CD4-positive, alpha-beta T cell treated with Interleukin-15 for 4 hours (primary cell): ENCODE measurements at regions not wholly inside any gene's neighbourhood (a gene's known extent, or its start where the extent isn't known, plus 50 kb on each side); places are given as distances from the start of the nearest gene placed in this dataset.

Experiments
- DNase-seq: peaks from one replicate; pipeline ENCODE4 v3.0.0-alpha.2; 2020; ENCODE audit warnings: low spot score

DNA sequence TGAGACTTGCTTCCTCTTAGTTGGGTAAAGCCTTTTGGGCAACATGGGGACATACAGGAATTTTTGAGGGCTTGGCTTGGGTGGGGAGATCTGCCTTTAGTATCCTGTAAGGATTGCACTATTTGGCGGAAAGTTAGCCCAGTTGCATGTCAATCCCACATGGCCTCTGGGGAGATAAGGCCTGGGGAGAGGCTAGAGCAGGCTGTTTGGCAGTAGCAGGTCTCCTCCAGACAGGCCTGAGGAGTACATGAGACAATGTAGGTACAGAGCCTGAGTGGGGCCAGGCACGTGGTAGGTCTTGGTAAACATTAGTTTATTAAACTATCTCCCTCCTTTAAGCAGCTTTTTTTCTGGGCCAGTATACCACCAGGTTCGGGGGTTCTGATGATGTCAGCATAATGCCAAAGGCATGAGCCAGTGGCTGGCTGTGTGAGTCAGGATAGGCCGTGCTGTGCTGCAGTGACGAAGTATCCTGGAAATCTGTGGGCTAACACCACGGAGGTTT is 147.9 kb downstream of the VEGFA start:
- no peak for DNase-seq

DNA sequence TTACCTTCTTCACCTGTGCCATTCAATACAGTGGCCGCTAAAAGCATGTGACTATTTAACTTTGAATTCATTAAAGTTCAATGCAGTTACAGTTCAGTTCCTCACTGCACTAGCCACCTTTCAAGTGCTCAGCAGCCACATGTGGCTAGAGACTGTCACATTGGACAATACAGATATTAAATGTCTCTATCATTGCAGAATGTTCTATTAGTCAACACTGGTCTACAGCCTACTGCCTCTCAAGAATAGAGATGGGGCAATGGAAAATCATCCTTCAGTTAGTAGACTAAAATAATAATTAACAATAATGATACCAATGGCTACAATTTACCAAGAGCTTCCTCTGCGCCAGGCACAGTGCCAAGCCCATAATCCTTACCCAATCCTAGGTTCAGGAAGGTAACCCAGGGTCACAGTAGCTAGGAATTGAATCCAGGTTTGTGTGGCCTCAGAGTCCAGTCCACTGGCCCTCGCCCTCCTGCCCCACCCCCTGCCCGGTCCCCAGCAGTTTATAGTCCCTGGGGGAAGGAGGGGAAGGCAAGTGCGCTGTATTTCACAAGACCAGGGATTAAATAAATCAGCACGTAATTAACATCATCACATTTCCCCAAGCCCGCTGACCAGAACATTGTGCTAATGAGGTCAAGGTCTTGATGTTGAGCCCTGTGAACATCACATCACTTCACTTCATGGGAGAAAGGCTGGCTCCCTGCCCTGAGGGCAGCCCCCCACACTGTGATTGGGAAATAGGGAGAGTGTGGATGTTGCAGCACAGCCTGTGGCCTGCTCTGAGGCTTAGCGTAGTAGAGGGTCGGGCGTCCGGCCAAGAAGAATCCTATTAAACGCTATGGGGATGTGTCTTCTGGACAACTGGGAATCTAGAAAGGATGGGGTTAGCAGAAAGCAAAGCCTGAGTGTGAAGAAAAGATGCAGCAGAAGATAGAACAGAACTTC is 147.2 kb downstream of the VEGFA start:
- DNase-seq, result no peak

DNA sequence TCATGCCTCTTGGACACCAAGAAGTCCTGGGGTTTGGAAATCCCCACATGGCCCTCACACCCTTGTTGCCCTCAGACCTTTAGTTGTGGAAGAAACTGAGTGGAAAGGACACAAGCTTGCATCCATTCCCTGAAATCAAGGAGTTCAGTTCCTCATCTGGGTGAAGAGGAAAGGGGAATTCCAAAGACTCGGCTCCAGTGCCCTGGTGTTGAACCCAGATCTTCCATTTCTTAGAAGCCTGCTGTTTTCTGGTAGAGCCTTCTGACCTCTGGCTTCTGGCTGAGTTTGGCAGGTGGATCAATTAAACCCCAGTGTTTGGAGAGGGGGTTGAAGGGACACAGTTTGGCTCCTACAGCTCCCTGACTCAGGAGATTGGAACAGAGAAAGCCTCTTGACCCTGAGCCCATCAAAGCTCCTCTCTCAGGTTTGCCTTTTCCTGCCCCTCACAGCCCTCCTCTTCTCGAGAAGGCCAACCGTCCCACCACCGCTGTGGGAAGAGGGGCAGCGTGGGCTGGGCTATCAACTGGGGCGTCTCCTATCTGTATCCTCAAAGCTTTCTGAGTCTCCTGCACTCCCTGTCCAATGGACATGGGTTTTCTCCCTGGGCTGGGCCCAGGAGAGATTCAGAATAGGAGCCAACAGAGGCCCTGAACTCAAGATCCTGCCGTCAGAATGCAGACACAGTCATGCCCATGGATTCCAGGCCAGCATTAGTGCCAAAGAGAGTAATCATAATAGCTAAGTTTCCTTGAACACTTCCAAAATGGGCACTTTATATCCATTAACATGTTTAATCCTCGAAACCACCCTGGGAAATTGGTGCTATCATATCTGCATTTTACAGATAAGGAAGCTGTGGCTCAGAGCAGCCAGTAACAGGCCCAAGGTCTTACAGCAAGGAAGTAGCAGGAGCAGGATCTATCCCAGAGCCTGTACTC is 146.2 kb downstream of the VEGFA start:
- DNase-seq, result no peak

DNA sequence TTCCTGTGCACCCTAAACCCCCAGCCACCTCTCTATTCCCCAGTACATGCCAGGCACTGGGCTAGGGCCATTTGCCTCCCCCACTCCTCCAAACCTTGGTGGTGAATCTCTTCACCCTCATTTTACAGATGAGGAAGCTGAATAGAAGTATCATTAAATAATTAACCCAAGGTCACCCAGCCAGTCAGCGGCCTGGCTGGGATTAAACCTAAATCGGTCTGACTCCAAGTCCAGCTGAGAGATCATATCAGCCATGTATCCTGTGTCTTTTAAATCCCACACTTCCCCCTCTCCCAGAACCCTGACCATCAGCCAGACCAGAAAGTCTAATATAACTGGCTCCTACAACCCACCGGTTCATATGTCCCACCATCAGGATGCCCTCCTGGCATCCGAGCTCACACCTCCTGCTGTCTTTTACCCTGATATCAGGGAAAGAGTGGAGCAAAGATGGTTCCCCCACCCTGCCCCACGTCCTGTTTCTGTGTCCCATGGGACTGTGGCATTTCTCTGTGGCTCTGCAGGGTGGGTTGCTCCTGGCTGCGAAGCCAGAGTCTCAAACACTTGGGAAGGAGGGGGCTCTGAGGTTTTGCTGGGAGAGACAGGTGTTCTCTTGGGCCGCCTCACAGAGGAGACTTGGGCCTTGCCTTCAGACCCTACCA is 145.3 kb downstream of the VEGFA start:
- DNase-seq, result no peak

DNA sequence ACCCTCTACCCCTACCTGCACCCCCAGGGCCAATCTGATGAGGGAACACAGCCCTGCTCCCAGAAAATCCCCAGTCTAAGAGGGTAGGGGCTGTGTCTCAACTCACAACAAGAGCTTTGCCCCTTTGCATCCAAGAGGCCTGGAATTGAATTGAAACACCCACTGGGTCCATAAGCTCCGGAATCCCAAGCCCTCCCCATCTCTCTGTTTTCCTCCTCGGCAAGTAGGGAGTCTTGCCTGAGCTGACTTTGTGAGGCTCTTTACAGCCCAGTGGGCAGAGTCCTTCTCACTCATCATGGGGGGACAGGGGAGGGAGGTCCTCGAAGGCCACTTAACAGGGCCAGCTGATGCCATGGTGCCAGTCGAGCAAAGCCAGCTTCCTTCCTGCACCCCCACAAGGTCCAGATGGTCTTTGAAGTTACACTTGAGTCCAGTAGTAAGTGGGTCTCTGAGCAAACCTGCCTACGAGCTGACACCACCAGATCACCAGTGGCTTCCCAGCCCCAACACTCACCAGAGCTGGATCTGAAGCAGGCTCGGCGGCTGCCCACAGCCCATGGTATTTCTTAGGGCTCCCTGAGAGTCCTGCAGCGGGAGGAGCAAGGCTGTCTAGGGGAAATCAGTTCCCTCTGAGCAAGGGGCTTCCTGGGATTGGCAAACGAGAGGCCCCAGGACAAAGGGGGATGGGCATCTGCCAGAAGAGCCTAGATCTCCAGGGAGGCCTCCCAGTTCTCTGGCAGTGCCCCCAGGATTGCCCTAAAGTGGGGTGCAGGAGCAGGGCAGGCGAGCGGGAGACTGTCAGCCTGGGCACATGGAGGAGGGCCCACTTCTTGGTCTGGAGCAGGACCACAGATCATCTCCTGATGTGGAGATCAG is 144.5 kb downstream of the VEGFA start:
- DNase-seq, result no peak

DNA sequence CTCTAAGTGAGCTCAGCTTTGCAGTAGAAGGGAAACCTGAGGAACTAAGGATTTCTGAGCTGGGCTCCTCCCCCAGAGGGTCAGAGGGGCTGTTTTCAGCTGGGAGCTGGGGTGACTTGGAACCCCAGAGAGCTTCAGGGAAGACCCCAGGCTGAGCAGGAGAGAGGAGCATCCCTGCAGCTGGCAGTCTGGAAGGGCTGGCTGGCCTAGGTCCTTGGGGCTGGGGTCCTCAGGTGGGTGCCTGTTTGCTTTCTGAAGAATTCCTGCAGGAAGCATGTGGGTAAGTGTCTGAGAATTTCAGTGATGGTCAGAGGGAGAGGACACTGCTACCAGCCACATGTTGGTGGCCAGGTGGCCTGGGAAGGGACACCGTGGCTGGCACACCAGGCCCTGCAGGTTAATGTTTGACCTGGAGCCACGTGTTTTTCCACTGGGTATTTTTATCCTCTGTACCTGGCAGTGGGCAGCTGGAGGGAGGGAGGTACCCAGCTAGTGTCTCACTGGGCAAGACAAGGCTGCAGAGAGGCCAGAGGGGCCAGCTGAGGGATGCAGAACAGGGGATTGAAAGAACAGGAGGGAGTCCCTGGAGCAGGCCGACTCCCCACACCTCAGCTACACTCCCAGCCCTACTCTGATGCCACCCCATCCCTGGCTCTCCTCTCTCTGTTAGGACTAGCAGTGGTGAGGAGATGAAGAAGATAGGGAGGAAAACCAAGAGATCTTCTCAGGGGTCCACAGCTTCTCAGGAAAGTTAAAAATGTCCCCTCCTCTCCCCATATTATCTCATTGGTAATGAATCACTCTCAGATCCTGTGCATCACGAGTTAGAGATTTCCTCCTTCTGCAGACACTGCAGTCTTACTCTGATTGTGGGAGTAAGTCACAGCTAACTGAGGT is 143.6 kb downstream of the VEGFA start:
- no peak for DNase-seq

DNA sequence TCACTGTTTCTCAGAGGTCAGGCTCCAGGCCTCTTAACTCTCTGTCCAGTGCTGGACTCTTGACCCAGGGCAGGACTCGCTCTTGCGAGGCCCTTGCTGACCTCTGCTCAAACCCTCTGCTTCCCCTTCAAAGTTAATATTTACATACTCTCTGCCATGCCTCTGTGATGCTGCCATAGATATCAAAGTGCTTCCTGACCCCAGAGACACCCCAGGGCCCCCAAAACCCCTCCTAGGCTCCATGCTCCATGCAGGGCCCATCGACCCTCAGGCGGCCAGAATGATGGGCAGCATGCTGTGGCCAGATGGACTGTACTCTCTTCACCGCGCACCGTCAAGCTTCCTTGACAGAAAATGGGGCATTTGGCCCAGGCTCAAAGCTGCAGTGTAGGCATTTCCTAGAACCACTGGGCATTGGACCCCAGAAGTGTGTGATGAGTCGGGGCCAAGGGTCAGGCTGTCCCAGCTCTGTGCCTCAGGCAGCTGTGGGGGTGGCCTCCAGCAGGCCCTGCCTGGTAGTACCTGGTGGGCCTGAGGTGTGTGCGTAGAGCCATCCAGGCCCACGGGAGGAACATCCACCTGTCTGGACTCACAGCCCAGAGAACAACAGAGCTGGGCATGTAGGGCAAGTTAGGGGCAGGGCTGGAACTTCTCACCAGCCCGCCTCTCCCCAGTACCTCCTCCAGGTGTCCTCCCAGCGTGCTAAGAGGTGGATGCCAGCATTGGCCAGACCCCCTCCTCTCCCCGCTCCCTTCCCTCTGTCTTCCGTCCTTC is 142.8 kb downstream of the VEGFA start:
- no peak for DNase-seq

DNA sequence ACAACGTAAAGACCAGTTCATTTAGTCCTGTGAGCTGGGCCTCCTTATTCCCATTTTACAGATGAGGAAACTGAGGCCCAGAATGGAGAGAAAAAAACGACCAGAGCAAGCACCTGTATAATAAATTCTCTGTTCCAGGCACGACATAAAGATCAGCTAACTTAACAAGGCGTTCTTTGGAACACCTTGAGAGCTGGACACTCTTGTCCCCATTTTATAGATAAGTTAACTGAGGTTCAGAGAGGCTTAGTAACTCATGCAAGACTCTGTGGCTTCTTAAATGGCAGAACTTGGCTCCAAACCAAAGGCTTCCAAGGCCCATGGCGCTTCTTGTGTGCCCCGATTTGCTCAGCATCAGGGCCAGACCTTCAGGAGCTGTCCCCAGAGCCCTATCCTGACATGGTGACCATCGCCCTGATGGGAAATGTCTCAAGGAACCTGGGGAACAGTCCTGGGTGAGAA is 142.1 kb downstream of the VEGFA start:
- DNase-seq, result no peak

DNA sequence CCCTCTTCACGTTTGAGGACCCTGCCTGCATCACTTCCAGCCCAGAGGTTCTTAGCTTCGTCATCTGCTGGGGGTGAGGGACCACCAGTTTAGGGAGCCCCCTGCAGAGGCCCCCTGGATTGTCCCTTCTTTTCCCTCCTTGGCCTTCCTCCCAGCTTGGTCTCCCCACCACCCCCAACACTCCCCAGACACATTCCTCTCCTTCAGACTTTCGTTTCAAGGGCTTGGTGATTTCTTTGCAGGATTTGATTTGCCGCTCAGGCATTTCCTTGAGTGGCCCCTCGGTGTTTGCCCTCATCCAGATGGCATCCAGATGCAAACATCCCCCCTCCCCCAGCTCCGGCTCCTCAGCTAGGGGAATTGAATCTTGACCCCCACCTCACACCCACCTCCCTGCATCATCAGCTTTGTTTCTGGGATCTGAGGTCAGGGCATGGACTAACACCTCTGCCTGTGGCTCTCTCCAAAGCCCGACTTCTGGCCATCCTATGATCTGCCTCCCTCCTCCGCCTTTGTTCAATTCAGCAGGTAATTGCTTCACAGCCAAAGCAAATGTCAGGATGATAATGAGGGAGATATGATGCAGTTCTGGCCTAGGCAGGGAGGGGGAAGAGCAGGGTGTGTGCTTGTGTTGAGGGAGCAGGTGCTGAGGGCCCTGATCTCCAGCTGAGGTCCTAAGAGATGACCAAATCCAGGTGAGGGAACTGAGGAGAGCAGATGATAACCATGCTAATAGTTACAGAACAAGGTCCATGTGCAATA is 141.5 kb downstream of the VEGFA start:
- no peak for DNase-seq

DNA sequence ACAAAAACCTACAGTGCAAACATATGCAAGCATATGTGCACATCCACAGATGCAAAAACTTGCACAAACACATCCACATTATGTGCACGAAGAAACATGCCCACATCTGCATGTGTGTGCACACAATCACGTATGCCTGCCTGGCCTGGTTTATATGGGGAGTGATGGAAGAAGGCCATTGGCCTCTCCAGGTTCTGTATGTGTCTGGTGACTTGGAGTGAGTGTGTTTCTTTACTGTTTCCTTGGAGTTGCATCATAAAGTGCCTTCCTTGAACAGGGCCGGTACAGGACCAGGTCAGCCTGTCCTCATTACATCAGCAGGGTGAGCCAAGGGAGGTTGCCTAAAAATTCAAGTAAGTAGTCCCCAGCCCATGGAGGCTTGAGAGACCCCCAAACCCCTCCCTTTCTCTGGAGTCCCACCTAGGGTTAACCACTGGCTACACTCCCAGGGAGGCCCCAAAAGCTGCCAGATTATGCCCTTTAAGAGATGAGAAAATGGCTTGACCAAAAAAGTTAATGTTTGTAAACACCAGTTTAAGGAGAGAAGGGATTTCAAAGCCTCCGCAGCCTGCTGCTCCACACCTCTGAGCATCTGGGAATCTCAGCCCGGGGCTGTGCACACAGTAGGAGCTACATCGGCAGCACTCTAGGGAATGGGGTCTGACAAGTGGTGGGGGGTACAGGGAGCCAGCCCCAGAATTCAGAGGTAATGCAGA is 140.8 kb downstream of the VEGFA start:
- no peak for DNase-seq

DNA sequence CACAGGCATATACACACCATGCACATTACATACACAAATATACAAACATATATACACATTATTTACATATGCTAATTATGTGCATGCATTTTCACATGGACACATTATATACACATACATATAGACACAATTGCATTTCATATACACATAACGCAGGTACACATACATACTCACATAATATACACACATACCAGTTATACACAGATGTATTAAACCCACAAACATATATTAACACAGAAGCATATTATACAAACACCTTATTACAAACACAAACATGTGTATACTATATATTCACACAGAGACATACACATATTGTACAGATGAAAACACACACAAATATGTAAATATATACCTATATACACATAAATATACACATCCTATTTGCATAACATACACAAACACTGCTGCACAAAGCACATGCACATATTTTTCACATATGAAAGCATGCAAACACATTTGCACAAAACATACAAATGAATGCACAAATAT is 140.2 kb downstream of the VEGFA start:
- DNase-seq, result no peak

DNA sequence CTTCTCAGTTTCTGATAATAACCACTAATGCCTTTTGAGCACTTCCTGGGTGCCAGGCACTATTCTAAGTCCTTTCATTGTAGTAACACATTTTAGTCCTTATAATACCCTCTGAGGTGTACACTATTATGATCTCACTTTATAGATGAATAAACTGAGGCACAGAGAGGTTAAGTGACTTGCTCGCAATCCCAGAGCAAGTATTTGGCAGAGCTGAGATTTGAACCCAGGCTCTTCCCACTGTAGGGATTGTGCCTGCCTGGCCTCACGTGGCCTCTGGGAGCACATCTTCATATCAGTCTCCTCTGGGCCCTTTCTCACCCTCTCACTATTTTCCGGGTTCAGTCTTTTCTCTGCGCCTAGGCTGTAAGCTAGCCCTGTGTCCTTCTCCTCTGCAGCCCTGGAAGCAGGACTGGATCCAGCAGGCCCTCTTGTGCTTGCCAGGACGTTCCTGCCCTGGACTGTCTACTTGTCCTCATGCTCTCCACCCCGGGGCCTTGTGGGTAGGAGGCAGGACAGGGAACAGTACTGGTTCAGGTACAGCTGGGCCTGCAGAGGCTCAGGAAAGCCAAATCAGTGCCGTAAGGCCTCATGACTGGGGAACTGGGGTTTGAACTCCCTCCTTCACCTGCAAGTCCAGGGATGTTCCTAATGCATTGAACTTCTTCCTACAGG is 139.6 kb downstream of the VEGFA start:
- no peak for DNase-seq

DNA sequence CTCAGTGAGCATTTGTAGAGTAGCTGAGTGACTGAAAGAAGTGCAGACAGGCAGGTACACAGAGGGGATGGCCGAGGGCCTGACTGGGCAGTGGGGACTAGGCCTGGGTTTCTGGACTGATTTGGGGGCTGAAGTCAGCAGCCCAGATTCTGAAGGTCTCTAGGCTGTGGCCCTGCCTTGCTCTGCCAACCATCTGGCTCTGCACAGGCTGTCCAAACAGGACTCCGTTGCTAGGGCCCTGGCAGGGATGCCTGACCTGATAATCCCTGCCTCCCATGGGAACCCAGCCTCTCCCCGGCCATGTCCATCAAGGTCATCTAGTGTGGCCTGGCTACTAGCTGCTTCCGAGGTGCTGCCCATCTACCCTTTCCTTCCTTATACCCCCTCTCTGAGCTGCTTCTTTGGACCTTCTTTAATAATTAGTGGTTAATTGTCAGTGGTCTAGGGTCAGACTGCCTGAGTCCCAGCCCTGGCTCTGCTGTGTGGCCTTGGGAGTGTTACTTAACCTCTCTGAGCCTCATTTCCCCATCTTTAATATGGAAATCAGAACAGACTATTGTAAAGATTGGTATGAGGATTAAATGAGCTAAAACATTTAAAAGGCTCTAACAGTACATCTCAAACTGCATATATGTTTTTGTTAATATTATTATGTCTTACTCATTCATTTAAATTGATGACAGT is 137.9 kb downstream of the VEGFA start:
- DNase-seq, result no peak

DNA sequence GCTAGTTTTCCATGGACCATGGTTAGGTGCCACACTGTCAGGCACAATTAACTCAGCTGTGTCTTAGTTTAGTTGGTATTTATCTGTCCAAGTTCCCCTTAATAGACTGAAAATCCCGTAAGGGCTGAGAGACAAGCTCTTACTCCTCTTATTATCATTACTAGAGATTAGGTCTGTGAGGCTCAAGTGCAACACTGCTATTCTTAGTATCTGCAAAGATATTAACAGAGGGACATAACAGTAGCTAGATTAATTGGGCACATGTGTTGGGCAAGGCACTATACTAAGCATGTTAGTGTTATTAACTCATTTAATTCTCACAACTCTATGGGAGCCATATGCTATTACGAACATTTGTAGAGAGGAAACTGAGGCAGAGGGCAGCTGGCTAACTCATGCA is 137.3 kb downstream of the VEGFA start:
- DNase-seq, result no peak

DNA sequence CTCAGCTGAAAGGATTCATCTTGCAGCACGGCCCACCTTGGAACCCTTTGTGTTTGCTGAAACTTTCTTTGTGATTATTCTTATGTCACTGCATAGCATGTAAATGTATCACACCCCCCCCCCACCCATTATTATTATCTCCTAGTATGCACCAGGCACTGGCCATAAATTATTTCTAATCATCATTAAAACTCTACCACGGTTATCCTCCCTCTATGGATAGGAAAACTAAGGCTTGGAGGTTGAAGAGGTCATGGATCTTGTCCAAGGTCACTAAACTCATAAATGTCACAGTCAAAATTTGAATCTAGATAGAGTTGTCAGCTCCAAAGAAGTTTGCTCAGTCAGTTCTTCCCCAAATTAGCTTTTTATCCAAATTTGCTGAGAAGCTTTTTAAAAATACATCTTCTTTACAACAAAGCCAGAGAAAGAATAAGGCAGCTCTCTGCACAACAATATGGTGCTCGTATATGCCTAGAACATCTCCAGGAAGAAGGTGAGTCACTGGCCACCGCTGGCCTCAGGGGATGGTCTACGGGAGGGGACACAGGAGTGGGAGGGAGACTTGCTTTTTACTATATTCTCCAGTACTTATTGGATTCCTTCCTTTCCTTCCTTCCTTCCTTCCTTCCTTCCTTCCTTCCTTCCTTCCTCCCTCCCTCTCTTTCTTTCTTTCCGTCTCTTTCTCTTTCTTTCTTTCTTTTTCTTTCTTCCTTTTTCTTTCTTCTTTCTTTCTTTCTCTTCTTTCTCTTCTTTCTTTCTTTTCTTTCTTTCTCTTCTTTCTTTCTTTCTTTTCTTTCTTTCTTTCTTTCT is 134.5 kb downstream of the VEGFA start:
- DNase-seq, result no peak
